Left lung (tissue), 4 donors: ENCODE measurements at regions not wholly inside any gene's neighbourhood (a gene's known extent, or its start where the extent isn't known, plus 50 kb on each side); places are given as distances from the start of the nearest gene placed in this dataset.

Source experiments
- ATAC-seq: fragments of 200-7000 bp; cut with Tn5 transposase; one replicate; pipeline ENCODE4 v1.9.1; 2020; ENCODE audit warnings: moderate library complexity
- DNase-seq, 4 donors: peaks; one replicate each; pipeline ENCODE4 v3.0.0-alpha.2; 2013 to 2020
- H3K27ac ChIP-seq, 2 donors: fragments of 200-600 bp; sonication (generic) in 1 of 2; one replicate each; pipeline versions ENCODE4 v1.5.0 to v1.8.0; 2020 to 2021
- H3K27me3 ChIP-seq, 2 donors: fragments of 200-600 bp; sonication (generic) in 1 of 2; one replicate each; pipeline versions ENCODE4 v1.5.0 to v1.8.0; 2020 to 2021
- H3K36me3 ChIP-seq, 2 donors: fragments of 200-600 bp; sonication (generic) in 1 of 2; one replicate each; pipeline versions ENCODE4 v1.5.0 to v1.8.0; 2020 to 2021
- H3K4me1 ChIP-seq, 2 donors: fragments of 200-600 bp; one replicate each; pipeline ENCODE4 v1.8.0; 2021
- H3K4me3 ChIP-seq, 2 donors: fragments of 200-600 bp; sonication (generic) in 1 of 2; one replicate each; pipeline versions ENCODE4 v1.5.0 to v1.8.0; 2020 to 2021; ENCODE audit warnings: mild to moderate bottlenecking in 1 of 2
- H3K9me3 ChIP-seq, 2 donors: fragments of 200-600 bp; sonication (generic) in 1 of 2; one replicate each; pipeline versions ENCODE4 v1.5.0 to v1.8.0; 2020 to 2021
- intact Hi-C, 2 donors: fragments of 100-400 bp; cut with DNase I; formaldehyde crosslinking; loops; one replicate each; pipeline versions ENCODE4 v1.11.2 to v1.14.2; 2022
- TF ChIP-seq, protein P1 (sequence below), 2 donors: fragments of 200-600 bp; sonication (generic) in 1 of 2; IDR thresholded peaks; one replicate each; pipeline versions ENCODE4 v1.5.0 to v1.8.0; 2021; ENCODE audit warnings: antibody characterized with exemption in 2 of 2
- donor health status: DM: no; HTN: yes; CAD: no.
- donor health status: DM: no; HTN: no; CAD: no.

DNA sequence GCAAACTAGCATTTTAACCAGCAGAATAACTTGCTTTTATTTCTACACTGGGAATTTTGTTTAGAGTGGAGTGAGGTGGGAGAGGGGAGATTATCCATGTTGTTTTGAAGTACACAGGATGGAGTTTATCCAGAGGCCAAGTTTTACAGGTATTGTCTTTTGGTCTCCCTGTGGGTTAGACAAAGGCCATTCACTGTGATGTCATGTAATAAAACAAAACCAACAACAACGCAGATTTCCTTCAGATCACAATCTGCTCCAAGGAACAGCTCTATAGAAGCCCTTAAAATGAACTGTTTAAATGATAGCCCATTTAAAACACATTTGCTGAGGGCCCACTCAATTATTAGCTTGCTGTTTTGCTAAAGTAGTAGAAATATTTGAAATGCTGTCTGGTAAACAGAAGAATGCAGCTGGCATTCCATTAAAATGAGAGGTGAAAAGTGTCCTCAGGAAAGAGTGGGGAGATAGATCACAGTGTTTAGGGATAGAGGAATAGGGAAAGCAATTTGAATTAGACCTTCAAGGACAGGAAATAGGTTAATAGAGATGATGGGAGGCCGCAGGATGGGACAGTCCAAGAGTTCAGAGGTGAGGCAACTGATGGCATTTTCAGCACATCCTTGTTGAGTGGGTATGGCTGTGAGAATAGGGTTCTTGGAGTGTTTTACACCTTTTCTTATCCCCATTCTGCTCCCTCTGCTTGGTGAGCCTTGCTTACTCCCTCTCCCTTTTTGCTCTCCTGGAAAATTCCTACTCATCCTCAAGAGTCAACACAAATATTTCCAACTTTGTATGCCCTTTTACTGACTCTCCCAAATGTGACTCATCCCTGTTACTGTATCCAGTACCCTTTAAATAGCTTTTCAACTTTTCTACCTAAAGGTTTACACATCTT lies 140.1 kb upstream of the NR3C1 start:
- Histone ChIP-seq H3K36me3 (no peaks in the 10 kb centered on the region), H3K27ac (no peak overlapping the region), H3K9me3 (peaks cover 0 to 13% of the 10 kb centered on the region in 2 donors), H3K4me1 (no peaks in the 10 kb centered on the region), H3K4me3 (no peak overlapping the region), H3K27me3 (no peaks in the 10 kb centered on the region)
- TF ChIP-seq, protein P1, sequence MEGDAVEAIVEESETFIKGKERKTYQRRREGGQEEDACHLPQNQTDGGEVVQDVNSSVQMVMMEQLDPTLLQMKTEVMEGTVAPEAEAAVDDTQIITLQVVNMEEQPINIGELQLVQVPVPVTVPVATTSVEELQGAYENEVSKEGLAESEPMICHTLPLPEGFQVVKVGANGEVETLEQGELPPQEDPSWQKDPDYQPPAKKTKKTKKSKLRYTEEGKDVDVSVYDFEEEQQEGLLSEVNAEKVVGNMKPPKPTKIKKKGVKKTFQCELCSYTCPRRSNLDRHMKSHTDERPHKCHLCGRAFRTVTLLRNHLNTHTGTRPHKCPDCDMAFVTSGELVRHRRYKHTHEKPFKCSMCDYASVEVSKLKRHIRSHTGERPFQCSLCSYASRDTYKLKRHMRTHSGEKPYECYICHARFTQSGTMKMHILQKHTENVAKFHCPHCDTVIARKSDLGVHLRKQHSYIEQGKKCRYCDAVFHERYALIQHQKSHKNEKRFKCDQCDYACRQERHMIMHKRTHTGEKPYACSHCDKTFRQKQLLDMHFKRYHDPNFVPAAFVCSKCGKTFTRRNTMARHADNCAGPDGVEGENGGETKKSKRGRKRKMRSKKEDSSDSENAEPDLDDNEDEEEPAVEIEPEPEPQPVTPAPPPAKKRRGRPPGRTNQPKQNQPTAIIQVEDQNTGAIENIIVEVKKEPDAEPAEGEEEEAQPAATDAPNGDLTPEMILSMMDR (IDR thresholded peaks at IDR 0.05), result no peak
- intact Hi-C loops, result no loop called here
- ATAC-seq (peak; percentile 36), DNase-seq (no peak)

DNA sequence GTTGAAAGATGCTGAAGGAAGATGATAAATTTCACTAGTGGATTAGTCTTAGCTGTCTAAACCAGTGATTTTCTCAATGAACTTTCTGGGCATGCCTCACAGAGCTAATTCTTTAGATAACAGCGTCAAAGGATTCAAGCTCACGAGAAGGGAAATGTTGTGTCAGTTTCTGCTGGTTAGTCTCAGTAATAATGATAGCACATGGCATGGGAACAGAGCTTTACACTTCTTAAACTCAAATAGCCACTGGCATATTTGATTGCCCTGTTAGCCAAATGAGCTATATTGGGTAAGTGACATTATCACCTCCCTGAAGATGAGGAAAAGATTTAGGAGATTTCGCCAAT lies 139.3 kb upstream of the NR3C1 start:
- Histone ChIP-seq H3K36me3 (no peaks in the 10 kb centered on the region), H3K9me3 (peaks cover 0 to 13% of the 10 kb centered on the region in 2 donors), H3K4me3 (no peak overlapping the region), H3K27me3 (no peaks in the 10 kb centered on the region), H3K4me1 (no peaks in the 10 kb centered on the region), H3K27ac (no peak overlapping the region)
- intact Hi-C loops, result no loop called here
- TF ChIP-seq, protein P1 (IDR thresholded peaks at IDR 0.05), result no peak
- ATAC-seq (no peak), DNase-seq (no peak)

DNA sequence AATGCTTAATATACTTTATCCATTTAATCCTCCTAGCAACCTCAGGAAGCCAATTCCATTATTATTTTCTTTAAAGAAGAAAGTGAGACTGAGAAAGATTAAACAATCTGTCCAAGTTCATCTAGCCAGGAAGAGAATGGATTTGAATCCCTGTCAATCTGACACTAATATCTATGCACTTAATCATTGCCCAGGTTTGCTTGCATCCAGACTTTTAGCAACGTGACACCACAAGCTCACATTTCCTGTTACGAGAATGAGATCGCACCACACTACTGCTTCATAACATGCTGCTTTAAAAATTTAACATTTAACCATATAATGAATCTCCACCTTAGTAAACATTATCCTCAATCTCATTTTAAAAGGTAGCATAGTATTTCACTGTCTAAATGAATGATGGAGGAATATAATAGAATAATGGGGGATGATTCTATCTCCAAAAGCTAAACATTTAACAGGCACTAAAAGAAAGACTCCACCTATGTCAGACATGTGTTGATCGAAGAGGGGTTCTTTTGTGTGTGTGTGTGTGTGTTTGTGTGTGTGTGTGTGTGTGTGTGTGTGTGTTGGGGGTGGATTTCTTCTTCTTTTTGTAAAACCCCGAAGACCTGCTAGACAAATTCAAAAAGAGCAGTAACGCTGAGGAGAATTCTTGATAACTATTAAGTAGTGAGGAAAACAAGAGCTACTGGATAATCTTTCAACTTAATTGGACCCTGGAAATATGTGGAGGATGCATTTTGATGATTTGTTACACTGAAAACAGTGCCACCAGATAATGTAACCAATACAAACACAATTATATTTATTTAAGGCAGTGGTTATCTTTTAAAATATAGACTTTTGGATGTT lies 138.7 kb upstream of the NR3C1 start:
- Histone ChIP-seq H3K36me3 (no peaks in the 10 kb centered on the region), H3K4me1 (no peaks in the 10 kb centered on the region), H3K27me3 (no peaks in the 10 kb centered on the region), H3K4me3 (no peak overlapping the region), H3K27ac (no peak overlapping the region), H3K9me3 (peaks cover 0 to 13% of the 10 kb centered on the region in 2 donors)
- ATAC-seq (no peak), DNase-seq (no peak)
- intact Hi-C loops, result no loop called here
- TF ChIP-seq, protein P1 (IDR thresholded peaks at IDR 0.05), result no peak

DNA sequence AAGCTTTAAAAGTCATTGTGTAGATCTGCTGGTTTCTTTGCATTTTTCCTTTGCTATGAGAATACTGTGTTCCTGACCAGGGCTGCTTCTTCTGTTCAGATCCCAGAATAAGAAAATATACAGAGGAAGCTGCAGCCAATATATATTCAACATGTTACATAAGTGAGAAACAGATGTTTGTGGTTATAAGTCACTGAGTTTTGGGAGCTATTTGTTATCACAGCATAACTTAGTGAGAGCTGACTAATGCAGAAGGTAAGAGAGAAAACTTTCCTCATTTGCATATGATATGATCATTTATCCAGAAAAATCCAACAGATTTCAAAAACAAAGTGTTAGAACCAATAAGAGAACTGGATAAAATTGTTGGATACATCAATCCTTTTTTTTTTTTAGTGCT lies 136.3 kb upstream of the NR3C1 start:
- Histone ChIP-seq H3K9me3 (peaks cover 0 to 13% of the 10 kb centered on the region in 2 donors), H3K27ac (no peak overlapping the region), H3K4me3 (no peak overlapping the region), H3K4me1 (no peaks in the 10 kb centered on the region), H3K27me3 (no peaks in the 10 kb centered on the region), H3K36me3 (no peaks in the 10 kb centered on the region)
- no peak for ATAC-seq
- TF ChIP-seq, protein P1 (IDR thresholded peaks at IDR 0.05), result no peak
- intact Hi-C loops, result no loop called here
- no peak for DNase-seq

DNA sequence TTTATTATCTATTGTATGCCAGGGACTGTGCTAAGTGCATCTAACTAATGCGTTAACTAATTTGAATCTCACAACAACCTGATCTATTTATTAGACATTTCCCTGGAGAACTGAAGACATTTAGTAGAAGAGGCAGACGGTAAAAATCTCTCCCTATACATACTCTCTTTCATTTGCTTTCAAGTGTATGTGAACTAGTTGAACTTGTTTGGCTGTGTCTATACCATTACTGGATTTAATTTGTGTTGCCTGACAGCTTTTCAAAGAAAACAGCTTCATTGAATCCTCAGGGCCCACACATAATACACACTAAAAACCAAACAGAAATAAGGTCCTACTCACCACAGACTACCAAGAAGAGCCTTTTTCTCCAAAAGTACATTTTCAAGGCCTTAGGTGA lies 133.6 kb upstream of the NR3C1 start:
- intact Hi-C loops, result no loop called here
- Histone ChIP-seq H3K27me3 (no peaks in the 10 kb centered on the region), H3K9me3 (peaks cover 0 to 13% of the 10 kb centered on the region in 2 donors), H3K4me3 (no peak overlapping the region), H3K27ac (no peak overlapping the region), H3K4me1 (no peaks in the 10 kb centered on the region), H3K36me3 (no peaks in the 10 kb centered on the region)
- ATAC-seq (no peak), DNase-seq (no peak)
- TF ChIP-seq, protein P1 (IDR thresholded peaks at IDR 0.05), result no peak
